ENCODE measurements at regions not wholly inside any gene's neighbourhood (a gene's known extent, or its start where the extent isn't known, plus 50 kb on each side); places are given as distances from the start of the nearest gene placed in this dataset.

DNA sequence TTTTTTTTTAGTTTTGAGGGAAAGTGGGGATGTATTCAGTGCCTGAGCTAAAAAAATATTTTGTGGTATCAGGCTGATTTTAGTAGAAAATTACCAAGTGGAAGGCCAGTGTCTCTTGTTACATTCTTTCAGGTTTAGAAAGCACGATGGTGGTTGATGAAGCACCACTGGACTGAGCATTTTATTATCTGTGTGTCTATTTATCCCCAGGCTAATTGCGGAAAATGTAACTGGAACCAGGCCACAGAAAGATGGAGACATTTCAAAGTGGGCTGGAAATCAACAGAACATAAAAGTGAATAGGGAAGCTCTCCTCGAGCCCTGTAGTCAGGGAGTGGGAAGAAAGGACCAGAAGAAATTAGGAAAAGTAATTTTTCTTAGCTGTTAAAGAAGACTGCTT, 261.0 kb downstream of the STK31 start:
- TF ChIP-seq, protein P1, sequence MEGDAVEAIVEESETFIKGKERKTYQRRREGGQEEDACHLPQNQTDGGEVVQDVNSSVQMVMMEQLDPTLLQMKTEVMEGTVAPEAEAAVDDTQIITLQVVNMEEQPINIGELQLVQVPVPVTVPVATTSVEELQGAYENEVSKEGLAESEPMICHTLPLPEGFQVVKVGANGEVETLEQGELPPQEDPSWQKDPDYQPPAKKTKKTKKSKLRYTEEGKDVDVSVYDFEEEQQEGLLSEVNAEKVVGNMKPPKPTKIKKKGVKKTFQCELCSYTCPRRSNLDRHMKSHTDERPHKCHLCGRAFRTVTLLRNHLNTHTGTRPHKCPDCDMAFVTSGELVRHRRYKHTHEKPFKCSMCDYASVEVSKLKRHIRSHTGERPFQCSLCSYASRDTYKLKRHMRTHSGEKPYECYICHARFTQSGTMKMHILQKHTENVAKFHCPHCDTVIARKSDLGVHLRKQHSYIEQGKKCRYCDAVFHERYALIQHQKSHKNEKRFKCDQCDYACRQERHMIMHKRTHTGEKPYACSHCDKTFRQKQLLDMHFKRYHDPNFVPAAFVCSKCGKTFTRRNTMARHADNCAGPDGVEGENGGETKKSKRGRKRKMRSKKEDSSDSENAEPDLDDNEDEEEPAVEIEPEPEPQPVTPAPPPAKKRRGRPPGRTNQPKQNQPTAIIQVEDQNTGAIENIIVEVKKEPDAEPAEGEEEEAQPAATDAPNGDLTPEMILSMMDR (IDR thresholded peaks at IDR 0.05; ENCODE audit: low read depth, low read length): no peak
- DNase-seq (ENCODE audit: extremely low read depth, low read depth): no peak

DNA sequence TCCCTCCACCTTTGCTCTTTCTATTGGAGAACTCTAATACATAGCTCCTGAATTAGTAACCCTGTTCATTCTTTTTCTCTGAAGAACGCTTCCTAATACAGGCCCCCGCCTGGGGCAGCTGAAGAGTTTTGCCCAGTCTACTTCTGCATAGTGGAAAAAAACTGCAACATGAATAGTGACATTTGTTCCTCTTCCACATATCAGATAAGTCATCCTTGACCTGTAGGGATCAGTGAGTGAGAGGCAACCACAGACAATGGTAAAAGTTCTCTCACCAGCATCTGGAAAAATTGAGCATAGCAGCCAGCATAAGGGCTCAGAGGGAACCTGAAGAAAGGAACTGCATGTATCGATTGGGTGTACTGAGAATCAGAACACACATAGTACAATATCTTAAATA, 262.0 kb downstream of the STK31 start:
- TF ChIP-seq, protein P1 (IDR thresholded peaks at IDR 0.05; ENCODE audit: low read depth, low read length): no peak
- DNase-seq (ENCODE audit: extremely low read depth, low read depth): no peak

DNA sequence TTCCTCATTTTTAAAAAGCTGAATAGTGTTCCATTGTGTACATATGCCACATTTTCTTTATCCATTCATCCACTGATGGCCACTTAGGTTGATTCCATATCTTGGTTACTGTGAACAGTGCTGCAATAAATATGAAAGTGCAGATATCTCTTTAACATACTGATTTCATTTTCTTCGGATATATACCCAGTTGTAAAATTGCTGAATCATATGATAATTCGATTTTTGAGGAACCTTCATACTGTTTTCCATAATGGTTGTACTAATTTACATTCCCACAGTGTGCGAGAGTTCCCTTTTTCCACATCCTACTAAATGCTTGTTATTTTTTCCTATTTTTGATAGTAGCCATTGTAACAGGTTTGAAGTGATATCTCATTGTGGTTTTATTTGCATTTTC, 263.2 kb downstream of the STK31 start:
- DNase-seq (ENCODE audit: extremely low read depth, low read depth): no peak
- TF ChIP-seq, protein P1 (IDR thresholded peaks at IDR 0.05; ENCODE audit: low read depth, low read length): no peak

DNA sequence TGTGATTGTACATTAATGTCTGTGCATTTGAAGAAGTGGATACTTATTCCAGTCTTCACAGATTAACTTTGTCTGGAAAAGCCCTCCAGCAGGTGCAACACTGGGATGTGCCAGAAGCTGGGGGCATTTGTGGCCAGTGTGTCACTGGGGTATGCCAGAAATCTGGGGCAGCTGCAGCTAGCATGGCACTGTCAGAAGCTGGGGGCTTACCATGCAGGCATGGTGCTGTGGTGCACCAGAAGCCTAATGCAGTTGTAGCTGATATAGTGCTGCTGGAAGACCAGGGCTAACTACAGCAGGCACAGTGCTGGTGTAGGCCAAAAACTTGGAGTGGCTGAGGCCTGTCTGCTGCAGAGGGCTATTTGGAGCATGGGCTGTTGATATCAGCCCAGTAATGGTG, 270.1 kb downstream of the STK31 start:
- TF ChIP-seq, protein P1 (IDR thresholded peaks at IDR 0.05; ENCODE audit: low read depth, low read length): no peak
- DNase-seq (ENCODE audit: extremely low read depth, low read depth): no peak

DNA sequence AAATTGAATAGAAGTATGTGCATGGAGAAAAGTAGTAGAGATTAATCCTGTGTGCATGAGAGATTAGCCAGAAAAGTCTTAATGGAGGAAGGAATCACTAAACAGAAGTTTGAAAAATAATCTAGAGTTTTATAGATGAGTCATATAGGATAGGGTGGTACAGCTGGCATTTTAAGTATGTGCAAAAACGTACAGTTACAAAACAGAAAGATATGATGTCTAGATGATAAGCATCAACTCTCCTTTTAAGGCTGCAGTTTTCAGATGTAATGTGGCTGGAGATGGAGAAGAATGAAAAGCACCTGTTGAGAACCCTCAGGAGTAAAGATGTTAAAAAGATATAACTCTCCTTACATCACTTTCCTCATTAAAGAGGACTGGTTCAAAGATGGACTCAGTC, 271.3 kb downstream of the STK31 start:
- no peak for DNase-seq (ENCODE audit: extremely low read depth, low read depth)
- TF ChIP-seq, protein P1 (IDR thresholded peaks at IDR 0.05; ENCODE audit: low read depth, low read length): no peak

DNA sequence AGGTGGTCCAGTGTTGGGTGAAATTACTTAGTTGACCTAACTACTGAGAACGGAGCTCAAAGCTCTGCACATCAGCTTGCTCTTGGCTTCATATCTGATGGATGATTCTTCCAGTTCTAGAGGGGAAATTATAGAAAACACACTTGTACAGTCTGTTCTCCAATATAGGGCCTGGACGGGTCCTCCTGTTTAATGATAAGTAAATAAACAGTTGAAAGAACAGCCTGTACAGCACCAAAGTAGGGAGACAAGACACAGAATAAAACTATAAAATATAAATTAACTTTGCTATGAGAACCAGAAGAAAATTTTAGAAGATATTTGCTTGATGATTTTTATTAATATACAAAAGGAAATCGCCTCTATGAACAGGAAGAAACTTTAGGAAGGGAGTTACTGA, 271.7 kb downstream of the STK31 start:
- DNase-seq (ENCODE audit: extremely low read depth, low read depth): no peak
- TF ChIP-seq, protein P1 (IDR thresholded peaks at IDR 0.05; ENCODE audit: low read depth, low read length): no peak

DNA sequence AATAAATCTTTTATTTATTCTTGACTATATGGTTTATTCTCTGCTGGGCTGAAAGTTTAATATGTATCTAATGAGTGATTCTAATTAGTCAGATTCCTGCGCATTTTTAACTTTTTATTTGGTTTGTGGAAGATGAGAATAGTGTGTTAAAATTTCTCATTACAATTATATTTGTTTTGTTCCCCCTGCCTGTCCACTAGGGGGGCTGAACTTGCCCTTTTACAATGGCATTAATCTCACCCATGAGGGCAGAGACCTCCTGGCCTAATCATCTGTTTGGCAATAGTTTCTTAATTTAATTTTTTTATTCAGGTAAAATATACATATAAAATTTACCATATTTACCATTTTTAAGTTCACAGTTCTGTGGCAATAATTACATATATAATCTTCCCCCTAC, 278.5 kb upstream of the NPY start:
- DNase-seq (ENCODE audit: extremely low read depth, low read depth): no peak
- TF ChIP-seq, protein P1 (IDR thresholded peaks at IDR 0.05; ENCODE audit: low read depth, low read length): no peak

Data from AG09319 (cell line).